ENCODE measurements at regions not wholly inside any gene's neighbourhood (a gene's known extent, or its start where the extent isn't known, plus 50 kb on each side); places are given as distances from the start of the nearest gene placed in this dataset.

GRCh38 chr1:187153047-187153446, 324.3 kb downstream of the PLA2G4A start:
- TF ChIP-seq CTCF (IDR thresholded peaks at IDR 0.05; ENCODE audit: low read depth, low read length) (no peak), EZH2phosphoT487 (IDR thresholded peaks at IDR 0.05; ENCODE audit: low read depth) (no peak)

Data from OCI-LY3 (cell line).